Spleen (tissue), 11 donors: ENCODE measurements at regions not wholly inside any gene's neighbourhood (a gene's known extent, or its start where the extent isn't known, plus 50 kb on each side); places are given as distances from the start of the nearest gene placed in this dataset.

Experiments
- DNase-seq: peaks from one replicate; pipeline ENCODE4 v3.0.0-alpha.2; 2020
- H3K27ac ChIP-seq, 8 donors: fragments of 200-600 bp; sonication (generic) in 7 of 8; 1 replicate in 4 of 8; 2 replicates in 4 of 8; pipeline versions ENCODE4 v1.5.0 to v1.8.0; 2016 to 2021; ENCODE audit warnings: inconsistent platforms in 4 of 8, mild to moderate bottlenecking in 4 of 8, moderate library complexity in 1 of 8
- H3K27me3 ChIP-seq, 7 donors: fragments of 200-600 bp; sonication (generic) in 6 of 7; replicated peaks in 1 of 7; 1 replicate in 4 of 7; 2 replicates in 3 of 7; pipeline versions ENCODE4 v1.5.0 to v1.8.0; 2016 to 2021; ENCODE audit warnings: inconsistent platforms in 3 of 7, mild to moderate bottlenecking in 1 of 7
- H3K36me3 ChIP-seq, 6 donors: fragments of 200-600 bp; sonication (generic) in 5 of 6; 1 replicate in 4 of 6; 2 replicates in 2 of 6; pipeline versions ENCODE4 v1.5.0 to v1.8.0; 2016 to 2021; ENCODE audit warnings: inconsistent platforms in 2 of 6
- H3K4me1 ChIP-seq, 6 donors: fragments of 200-600 bp; sonication (generic) in 5 of 6; 1 replicate in 3 of 6; 2 replicates in 3 of 6; pipeline versions ENCODE4 v1.5.0 to v1.8.0; 2016 to 2021; ENCODE audit warnings: inconsistent platforms in 3 of 6
- H3K4me3 ChIP-seq, 8 donors: fragments of 200-600 bp; sonication (generic) in 7 of 8; 1 replicate in 4 of 8; 2 replicates in 4 of 8; pipeline versions ENCODE4 v1.5.0 to v1.8.0; 2016 to 2021; ENCODE audit warnings: inconsistent platforms in 4 of 8, mild to moderate bottlenecking in 4 of 8, moderate library complexity in 2 of 8
- H3K9me3 ChIP-seq, 8 donors: fragments of 200-600 bp; sonication (generic) in 7 of 8; 1 replicate in 4 of 8; 2 replicates in 4 of 8; pipeline versions ENCODE4 v1.5.0 to v1.8.0; 2016 to 2021; ENCODE audit warnings: inconsistent platforms in 4 of 8
- POLR2A ChIP-seq, 3 donors: fragments of 450-650 bp; IDR thresholded peaks; one replicate each; pipeline ENCODE4 v1.5.1; 2017; ENCODE audit warnings: antibody characterized with exemption in 3 of 3, mild to moderate bottlenecking in 1 of 3
- POLR2AphosphoS5 ChIP-seq, 3 donors: sonication (generic); formaldehyde crosslinking; IDR thresholded peaks; one replicate each; pipeline ENCODE4 v1.5.1; 2017; ENCODE audit warnings: antibody characterized with exemption in 3 of 3
- WGBS, 5 donors: extraction: QIAGEN DNeasy Blood & Tissue Kit in 3 of 5; methylation state at CpG; one replicate each; pipeline versions ENCODE4 v1.1.5 to v1.1.7; 2013 to 2018; 5-methylcytosine and 5-hydroxymethylcytosine counted together
- intact Hi-C: fragments of 100-400 bp; cut with DNase I; formaldehyde crosslinking; loops from one replicate; pipeline ENCODE4 v1.15.0; 2023; ENCODE audit warnings: low total_unique reads
- TF ChIP-seq, protein P1 (sequence below), 11 experiments: fragments of 200-600 bp in 7 of 11; fragments of 450-650 bp in 4 of 11; sonication (generic) in 4 of 11; IDR thresholded peaks in 8 of 11; conservative IDR thresholded peaks in 3 of 11; 1 replicate in 7 of 11; 2 replicates in 4 of 11; pipeline versions ENCODE4 v1.4.0 to v1.8.0; 2016 to 2021; ENCODE audit warnings: antibody characterized with exemption in 11 of 11, inconsistent platforms in 4 of 11, mild to moderate bottlenecking in 1 of 11
- donor health status: healthy with polysubstance abuse.
- donor health status: DM: no; HTN: no; CAD: no; lungs with moderate emphysema.
- donor health status: DM: no; HTN: no; CAD: no.
- donor health status: Bipolar disorder and iron deficiency.
- donor health status: healthy.
- donor health status: DM: no; HTN: no; CAD: no.
- donor health status: DM: yes; HTN: yes; CAD: no.

DNA sequence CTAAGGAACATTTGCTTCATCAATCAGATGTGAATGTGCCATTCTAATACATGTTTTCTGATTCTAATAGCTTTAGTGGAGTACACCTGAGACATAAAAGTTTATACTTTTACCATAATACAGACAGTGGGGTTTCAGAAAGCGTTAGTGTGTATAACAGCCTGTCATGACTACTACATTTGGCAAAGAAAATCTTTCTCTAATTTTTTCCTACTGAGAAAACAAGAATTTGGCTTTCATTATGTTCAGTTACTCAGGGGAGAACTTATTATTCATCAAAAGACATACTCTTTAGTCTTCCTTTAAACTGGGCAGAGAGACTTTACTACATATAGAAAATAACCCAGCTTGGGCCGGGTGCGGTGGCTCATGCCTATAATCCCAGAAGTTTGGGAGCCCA lies 104.9 kb downstream of the PCDH18 start:
- Histone ChIP-seq H3K27ac (no peak overlapping the region), H3K27me3 (no peaks in the 10 kb centered on the region), H3K36me3 (no peaks in the 10 kb centered on the region), H3K4me1 (no peaks in the 10 kb centered on the region), H3K4me3 (no peak overlapping the region), H3K9me3 (peaks cover 0 to 11% (median 0%) of the 10 kb centered on the region in 8 donors)
- DNase-seq, result no peak
- TF ChIP-seq POLR2AphosphoS5 (IDR thresholded peaks at IDR 0.05) (no peak), POLR2A (IDR thresholded peaks at IDR 0.05) (no peak)
- TF ChIP-seq, protein P1, sequence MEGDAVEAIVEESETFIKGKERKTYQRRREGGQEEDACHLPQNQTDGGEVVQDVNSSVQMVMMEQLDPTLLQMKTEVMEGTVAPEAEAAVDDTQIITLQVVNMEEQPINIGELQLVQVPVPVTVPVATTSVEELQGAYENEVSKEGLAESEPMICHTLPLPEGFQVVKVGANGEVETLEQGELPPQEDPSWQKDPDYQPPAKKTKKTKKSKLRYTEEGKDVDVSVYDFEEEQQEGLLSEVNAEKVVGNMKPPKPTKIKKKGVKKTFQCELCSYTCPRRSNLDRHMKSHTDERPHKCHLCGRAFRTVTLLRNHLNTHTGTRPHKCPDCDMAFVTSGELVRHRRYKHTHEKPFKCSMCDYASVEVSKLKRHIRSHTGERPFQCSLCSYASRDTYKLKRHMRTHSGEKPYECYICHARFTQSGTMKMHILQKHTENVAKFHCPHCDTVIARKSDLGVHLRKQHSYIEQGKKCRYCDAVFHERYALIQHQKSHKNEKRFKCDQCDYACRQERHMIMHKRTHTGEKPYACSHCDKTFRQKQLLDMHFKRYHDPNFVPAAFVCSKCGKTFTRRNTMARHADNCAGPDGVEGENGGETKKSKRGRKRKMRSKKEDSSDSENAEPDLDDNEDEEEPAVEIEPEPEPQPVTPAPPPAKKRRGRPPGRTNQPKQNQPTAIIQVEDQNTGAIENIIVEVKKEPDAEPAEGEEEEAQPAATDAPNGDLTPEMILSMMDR (IDR thresholded peaks at IDR 0.05 in 8 of 11, conservative IDR thresholded peaks at IDR 0.05 in 3 of 11), result no peak
- intact Hi-C loops, result no loop called here
- WGBS, 5 donors, result 83 to 93% (median 89%) methylated on average over 3 of the region's 3 CpGs

- no peaks in the 10 kb centered on the region for H3K4me1 ChIP-seq
- TF ChIP-seq, protein P1 (IDR thresholded peaks at IDR 0.05 in 8 of 11, conservative IDR thresholded peaks at IDR 0.05 in 3 of 11), result no peak
- TF ChIP-seq POLR2AphosphoS5 (IDR thresholded peaks at IDR 0.05) (no peak), POLR2A (IDR thresholded peaks at IDR 0.05) (no peak)
- no peaks in the 10 kb centered on the region for H3K36me3 ChIP-seq
- no peak overlapping the region for H3K4me3 ChIP-seq
- no peak overlapping the region for H3K27ac ChIP-seq
- no peak for DNase-seq
- H3K9me3 ChIP-seq, result peaks cover 0 to 16% (median 9%) of the 10 kb centered on the region in 8 donors
- intact Hi-C loops, result no loop called here
- H3K27me3 ChIP-seq, result no peaks in the 10 kb centered on the region
These were observed 107.0 kb downstream of the PCDH18 start for GRCh38 chr4:137425281-137425680.

GRCh38 chr4:137422666-137423065 lies 109.6 kb downstream of the PCDH18 start:
- WGBS, 5 donors, result 83 to 94% (median 91%) methylated on average over 2 of the region's 2 CpGs
- no peak overlapping the region for H3K4me3 ChIP-seq
- no peak overlapping the region for H3K27ac ChIP-seq
- no peak for DNase-seq
- H3K4me1 ChIP-seq, result no peaks in the 10 kb centered on the region
- H3K36me3 ChIP-seq, result no peaks in the 10 kb centered on the region
- no peaks in the 10 kb centered on the region for H3K27me3 ChIP-seq
- TF ChIP-seq POLR2A (IDR thresholded peaks at IDR 0.05) (no peak), POLR2AphosphoS5 (IDR thresholded peaks at IDR 0.05) (no peak)
- TF ChIP-seq, protein P1 (IDR thresholded peaks at IDR 0.05 in 8 of 11, conservative IDR thresholded peaks at IDR 0.05 in 3 of 11), result no peak
- intact Hi-C loops, result no loop called here
- H3K9me3 ChIP-seq, result peaks cover 0 to 16% (median 7%) of the 10 kb centered on the region in 8 donors

- Histone ChIP-seq H3K4me1 (no peaks in the 10 kb centered on the region), H3K36me3 (no peaks in the 10 kb centered on the region), H3K27me3 (no peaks in the 10 kb centered on the region), H3K9me3 (peaks cover 0 to 16% (median 7%) of the 10 kb centered on the region in 8 donors), H3K4me3 (no peak overlapping the region), H3K27ac (no peak overlapping the region)
- intact Hi-C loops, result no loop called here
- WGBS, 5 donors, result 71 to 85% (median 76%) methylated on average over 8 of the region's 8 CpGs
- no peak for DNase-seq
- TF ChIP-seq, protein P1 (IDR thresholded peaks at IDR 0.05 in 8 of 11, conservative IDR thresholded peaks at IDR 0.05 in 3 of 11), result no peak
- TF ChIP-seq POLR2A (IDR thresholded peaks at IDR 0.05) (no peak), POLR2AphosphoS5 (IDR thresholded peaks at IDR 0.05) (no peak)
These were observed 110.5 kb downstream of the PCDH18 start for GRCh38 chr4:137421796-137422195.
